HL-60 (cell line): ENCODE measurements at regions not wholly inside any gene's neighbourhood (a gene's known extent, or its start where the extent isn't known, plus 50 kb on each side); places are given as distances from the start of the nearest gene placed in this dataset.

ENCODE experiments used
- DNase-seq, 2 experiments: peaks; one replicate each; pipeline ENCODE4 v3.0.0-alpha.2; 2010 to 2020; ENCODE audit warnings: low read depth in 1 of 2, low spot score in 1 of 2
- H3K27ac ChIP-seq: fragments of 250-450 bp; sonication (Bioruptor Pico); replicated peaks from 2 replicates; pipeline ENCODE4 v1.5.1; 2020; ENCODE audit warnings: mild to moderate bottlenecking, moderate library complexity
- H3K27me3 ChIP-seq: fragments of 250-450 bp; sonication (Bioruptor Pico); 2 replicates; pipeline ENCODE4 v1.5.1; 2021; ENCODE audit warnings: mild to moderate bottlenecking, moderate library complexity; ENCODE audit not compliant: insufficient read depth, poor library complexity, severe bottlenecking
- H3K4me3 ChIP-seq: replicated peaks from 2 replicates; pipeline ENCODE4 v1.5.1; 2011; ENCODE audit warnings: mild to moderate bottlenecking, control low read depth, low read length; ENCODE audit not compliant: insufficient read depth
- CTCF ChIP-seq: IDR thresholded peaks from one replicate; pipeline ENCODE4 v1.5.1; 2011; ENCODE audit warnings: low read length, control low read depth, inconsistent platforms; ENCODE audit not compliant: insufficient read depth
- GABPA ChIP-seq: IDR thresholded peaks from 2 replicates; pipeline ENCODE4 v1.6.1; 2012; ENCODE audit warnings: low read depth
- POLR2AphosphoS5 ChIP-seq: IDR thresholded peaks from 2 replicates; pipeline ENCODE4 v1.6.1; 2012; ENCODE audit warnings: low read depth
- REST ChIP-seq: IDR thresholded peaks from 2 replicates; pipeline ENCODE4 v1.6.1; 2012; ENCODE audit warnings: low read depth; ENCODE audit not compliant: insufficient replicate concordance
- SPI1 ChIP-seq: IDR thresholded peaks from 2 replicates; pipeline ENCODE4 v1.6.1; 2012; ENCODE audit warnings: low read depth, mild to moderate bottlenecking, borderline replicate concordance

GRCh38 chr13:30037306-30037705 lies 186.9 kb upstream of the UBL3 start:
- Histone ChIP-seq H3K27ac (no peak overlapping the region), H3K27me3 (no peaks in the 10 kb centered on the region), H3K4me3 (no peak overlapping the region)
- no peak for DNase-seq
- TF ChIP-seq SPI1 = no peak
- TF ChIP-seq REST = no peak
- no peak for TF ChIP-seq GABPA
- TF ChIP-seq POLR2AphosphoS5 = no peak
- TF ChIP-seq CTCF = no peak

GRCh38 chr13:30034458-30034795 lies 184.0 kb upstream of the UBL3 start:
- peak in 1 of 2 experiments; percentile 3 for DNase-seq
- no peaks in the 10 kb centered on the region for H3K27me3 ChIP-seq
- no peak for TF ChIP-seq GABPA
- TF ChIP-seq SPI1 = no peak
- no peak for TF ChIP-seq CTCF
- no peak for TF ChIP-seq REST
- TF ChIP-seq POLR2AphosphoS5 = no peak
- H3K27ac ChIP-seq = no peak overlapping the region
- H3K4me3 ChIP-seq = no peak overlapping the region

DNA sequence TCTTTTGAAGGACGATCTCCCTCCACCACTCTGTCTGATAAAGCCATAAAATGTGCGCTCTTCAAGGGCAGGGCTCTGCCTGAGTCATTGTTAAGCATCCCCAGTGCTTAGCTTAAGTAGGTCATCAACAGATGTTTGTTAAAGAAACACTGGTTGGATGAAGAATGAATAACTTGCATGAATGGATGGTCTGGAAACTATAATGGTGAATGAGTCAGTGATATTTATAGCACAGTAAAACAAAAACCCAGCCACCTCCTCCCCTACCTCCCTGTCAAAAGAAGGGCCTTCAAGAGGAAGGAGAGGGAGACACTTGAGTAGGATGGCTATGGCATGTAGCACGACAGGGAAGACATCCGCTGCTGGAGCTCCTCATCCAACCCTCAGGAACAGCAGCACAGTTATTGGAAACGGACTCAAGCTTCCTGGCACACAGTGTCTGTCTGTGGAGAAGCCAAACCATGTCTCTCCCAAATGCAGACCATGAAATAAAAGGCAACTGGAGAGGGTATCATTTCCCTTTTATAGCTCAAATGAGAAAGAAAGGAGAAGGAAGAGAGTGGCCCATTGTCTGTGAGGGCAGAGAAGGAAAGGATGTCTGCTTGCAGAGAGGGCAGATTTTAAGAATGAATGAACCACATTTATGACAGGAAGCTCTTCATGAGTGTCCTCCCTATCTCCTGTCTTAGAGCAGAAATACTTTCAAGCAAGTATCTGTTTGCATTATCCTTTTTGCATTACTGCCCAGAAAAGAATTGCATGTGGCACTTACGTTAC lies 183.5 kb upstream of the UBL3 start:
- TF ChIP-seq POLR2AphosphoS5 = no peak
- no peak for TF ChIP-seq SPI1
- no peak for TF ChIP-seq CTCF
- no peak for TF ChIP-seq REST
- no peak for TF ChIP-seq GABPA
- no peak overlapping the region for H3K27ac ChIP-seq
- H3K4me3 ChIP-seq = no peak overlapping the region
- no peaks in the 10 kb centered on the region for H3K27me3 ChIP-seq
- no peak for DNase-seq
